ENCODE measurements at regions not wholly inside any gene's neighbourhood (a gene's known extent, or its start where the extent isn't known, plus 50 kb on each side); places are given as distances from the start of the nearest gene placed in this dataset.

GRCh38 chr7:91614431-91614830 is 266.1 kb downstream of the MTERF1 start:
- no peak for TF ChIP-seq CTCF (IDR thresholded peaks at IDR 0.05)
- TF ChIP-seq POLR2A (IDR thresholded peaks at IDR 0.05), result no peak

Data from suprapubic skin (tissue), 3 donors.